ENCODE measurements at regions not wholly inside any gene's neighbourhood (a gene's known extent, or its start where the extent isn't known, plus 50 kb on each side); places are given as distances from the start of the nearest gene placed in this dataset.

DNA sequence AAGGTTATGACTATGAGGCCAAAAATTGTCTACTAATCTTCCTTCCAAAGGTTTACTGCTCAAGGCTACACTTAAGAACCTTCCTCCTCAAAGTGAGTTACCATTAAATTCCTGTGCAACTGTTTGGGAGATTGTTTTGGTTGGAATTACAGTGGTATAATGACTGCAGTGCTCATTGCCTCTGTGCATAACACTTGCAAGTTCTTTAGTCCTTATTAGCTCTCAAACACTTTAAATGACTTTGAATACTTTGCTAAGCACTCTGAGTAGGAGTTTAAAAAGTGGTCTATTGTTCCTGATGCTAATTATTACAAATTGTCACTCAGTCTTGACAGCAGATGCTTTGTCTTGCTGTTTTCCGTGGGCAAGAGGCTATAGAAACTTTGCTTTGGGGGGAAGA lies 422.8 kb upstream of the PABPC4L start:
- no peak for TF ChIP-seq POLR2AphosphoS5 (IDR thresholded peaks at IDR 0.05)
- TF ChIP-seq POLR2A (IDR thresholded peaks at IDR 0.05): no peak
